DMS153 treated with DMSO at 0.1 percent for 48 hours (cell line): ENCODE measurements at regions not wholly inside any gene's neighbourhood (a gene's known extent, or its start where the extent isn't known, plus 50 kb on each side); places are given as distances from the start of the nearest gene placed in this dataset.

Experiments
- DNase-seq: peaks from one replicate; lab custom pipeline; 2025; ENCODE audit not compliant: unreplicated experiment; lab: John Stamatoyannopoulos, UW

GRCh38 chr18:25001803-25002202 lies 350.2 kb downstream of the ZNF521 start:
- DNase-seq, result no peak

GRCh38 chr18:25005541-25006403 lies 346.2 kb downstream of the ZNF521 start:
- DNase-seq, result no peak

GRCh38 chr18:25010623-25011374 lies 341.2 kb downstream of the ZNF521 start:
- no peak for DNase-seq
